C4-2B (cell line): ENCODE measurements at regions not wholly inside any gene's neighbourhood (a gene's known extent, or its start where the extent isn't known, plus 50 kb on each side); places are given as distances from the start of the nearest gene placed in this dataset.

ENCODE experiments used
- H3K27ac ChIP-seq: fragments of 450-650 bp; 2 replicates; pipeline ENCODE4 v1.5.1; 2017
- ZFX ChIP-seq: fragments of 450-650 bp; IDR thresholded peaks from 2 replicates; pipeline ENCODE4 v1.6.1; 2017
- TF ChIP-seq, protein P1 (sequence below): fragments of 450-650 bp; conservative IDR thresholded peaks from 2 replicates; pipeline ENCODE4 v1.5.1; 2017; ENCODE audit warnings: mild to moderate bottlenecking

DNA sequence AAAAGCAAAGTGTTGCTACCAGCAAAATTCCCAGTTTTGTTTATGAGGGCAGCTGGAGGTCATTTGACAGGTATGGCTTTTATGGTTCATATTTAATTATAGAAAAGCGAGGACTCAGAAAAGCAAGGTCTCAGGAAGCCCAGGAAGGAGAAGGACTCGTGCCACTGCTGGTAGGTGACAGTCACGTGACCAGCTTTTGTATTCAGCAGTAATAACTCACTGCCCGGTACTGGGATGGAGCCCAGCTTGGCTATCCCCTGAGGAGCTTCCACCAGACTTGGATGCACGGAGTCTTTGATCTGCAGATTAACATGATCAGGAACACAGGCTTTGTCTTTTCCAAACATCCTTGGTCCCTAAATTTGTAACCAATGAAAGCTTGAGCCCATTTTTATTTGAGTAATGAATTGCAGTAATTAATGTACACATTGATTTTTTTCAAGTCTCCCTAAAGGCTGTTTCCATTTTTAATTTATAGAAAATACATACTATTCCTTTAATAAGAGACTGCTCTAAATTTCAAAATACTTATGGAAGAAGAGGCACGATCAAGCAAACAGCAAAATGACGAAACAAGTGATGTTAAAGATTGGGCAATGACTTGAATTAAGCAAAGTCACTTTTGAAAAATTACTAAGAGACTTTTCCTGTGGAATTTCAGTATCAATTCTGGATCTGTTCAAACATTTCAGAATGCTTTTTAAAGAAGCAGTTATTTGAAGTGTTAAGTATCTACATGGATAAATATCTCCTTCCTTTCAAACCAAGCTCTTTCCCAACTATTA lies 251.7 kb upstream of the HNRNPA3 start:
- no peak for TF ChIP-seq ZFX
- TF ChIP-seq, protein P1, sequence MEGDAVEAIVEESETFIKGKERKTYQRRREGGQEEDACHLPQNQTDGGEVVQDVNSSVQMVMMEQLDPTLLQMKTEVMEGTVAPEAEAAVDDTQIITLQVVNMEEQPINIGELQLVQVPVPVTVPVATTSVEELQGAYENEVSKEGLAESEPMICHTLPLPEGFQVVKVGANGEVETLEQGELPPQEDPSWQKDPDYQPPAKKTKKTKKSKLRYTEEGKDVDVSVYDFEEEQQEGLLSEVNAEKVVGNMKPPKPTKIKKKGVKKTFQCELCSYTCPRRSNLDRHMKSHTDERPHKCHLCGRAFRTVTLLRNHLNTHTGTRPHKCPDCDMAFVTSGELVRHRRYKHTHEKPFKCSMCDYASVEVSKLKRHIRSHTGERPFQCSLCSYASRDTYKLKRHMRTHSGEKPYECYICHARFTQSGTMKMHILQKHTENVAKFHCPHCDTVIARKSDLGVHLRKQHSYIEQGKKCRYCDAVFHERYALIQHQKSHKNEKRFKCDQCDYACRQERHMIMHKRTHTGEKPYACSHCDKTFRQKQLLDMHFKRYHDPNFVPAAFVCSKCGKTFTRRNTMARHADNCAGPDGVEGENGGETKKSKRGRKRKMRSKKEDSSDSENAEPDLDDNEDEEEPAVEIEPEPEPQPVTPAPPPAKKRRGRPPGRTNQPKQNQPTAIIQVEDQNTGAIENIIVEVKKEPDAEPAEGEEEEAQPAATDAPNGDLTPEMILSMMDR: no peak
- H3K27ac ChIP-seq: no peak overlapping the region

DNA sequence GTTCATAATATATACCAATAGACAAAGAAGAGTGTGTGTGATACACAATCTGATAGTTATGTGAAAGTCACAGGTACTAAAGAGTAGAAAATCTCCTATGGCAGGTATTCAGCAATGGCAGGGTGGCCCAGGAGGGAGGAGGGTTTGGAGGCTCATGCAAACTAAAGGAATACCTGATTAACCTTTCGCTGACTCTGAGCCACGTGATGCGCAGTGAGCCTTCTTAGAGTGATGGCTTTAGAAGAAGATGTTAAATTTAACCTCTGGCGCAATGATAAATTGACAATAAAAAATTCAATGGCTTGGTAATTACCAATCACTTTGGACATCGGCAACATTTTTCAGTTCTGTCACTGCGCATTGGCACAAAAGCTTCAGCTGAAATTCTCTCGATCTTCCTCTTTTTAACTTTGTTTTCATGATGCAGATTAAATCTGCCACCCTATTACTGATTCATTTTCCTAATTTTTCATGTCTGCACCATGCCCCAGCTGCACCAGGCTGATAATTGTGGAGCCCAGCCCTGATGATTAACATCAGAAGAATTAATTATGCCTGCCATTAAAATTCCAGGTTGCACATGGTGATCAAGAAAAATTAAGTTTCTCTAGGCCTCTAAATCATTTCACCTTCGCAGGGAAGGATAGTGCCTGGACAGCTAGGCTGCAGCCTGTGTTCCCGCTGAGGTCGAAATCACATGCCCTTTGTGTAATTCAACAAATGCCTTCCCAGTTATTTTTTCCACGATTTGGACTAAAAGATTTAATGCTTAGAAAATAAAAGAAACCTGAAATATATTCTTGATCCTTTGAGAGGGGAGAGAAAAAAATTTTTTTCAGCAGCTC lies 250.6 kb upstream of the HNRNPA3 start:
- H3K27ac ChIP-seq: no peak overlapping the region
- no peak for TF ChIP-seq ZFX
- TF ChIP-seq, protein P1: no peak

DNA sequence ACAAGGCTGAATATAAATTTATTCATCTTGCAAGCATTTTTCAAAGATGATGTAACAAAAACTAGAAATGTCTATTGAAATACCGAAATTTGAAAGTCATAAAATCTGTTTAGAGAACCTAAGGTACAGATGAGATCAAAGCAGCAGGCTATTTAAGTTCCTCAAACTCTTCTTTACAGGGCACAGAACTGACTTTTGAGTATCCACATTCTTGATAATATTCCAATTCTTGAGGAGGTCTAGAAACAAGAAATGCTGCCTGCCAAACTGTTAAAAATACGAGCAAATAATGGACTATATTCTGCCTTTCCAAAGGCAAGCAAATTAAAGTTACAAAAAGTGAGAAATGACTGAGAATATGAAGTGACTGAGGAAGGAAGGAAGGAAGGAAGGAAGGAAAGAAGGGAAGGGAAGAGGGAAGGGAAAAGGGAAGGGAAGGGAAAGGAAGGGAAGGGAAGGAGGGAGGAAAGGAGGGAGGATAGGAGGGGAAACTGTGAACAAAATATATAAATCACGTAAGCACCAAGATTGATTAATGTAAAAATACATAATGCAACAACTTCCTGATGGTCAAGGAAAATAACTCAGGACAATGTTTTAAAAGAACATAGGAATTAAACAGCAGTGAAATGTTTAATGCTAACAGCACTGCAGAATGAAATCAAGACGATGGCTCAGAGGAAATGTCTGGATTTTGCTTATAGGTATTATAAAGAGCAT lies 248.9 kb upstream of the HNRNPA3 start:
- H3K27ac ChIP-seq: no peak overlapping the region
- no peak for TF ChIP-seq ZFX
- TF ChIP-seq, protein P1: no peak

DNA sequence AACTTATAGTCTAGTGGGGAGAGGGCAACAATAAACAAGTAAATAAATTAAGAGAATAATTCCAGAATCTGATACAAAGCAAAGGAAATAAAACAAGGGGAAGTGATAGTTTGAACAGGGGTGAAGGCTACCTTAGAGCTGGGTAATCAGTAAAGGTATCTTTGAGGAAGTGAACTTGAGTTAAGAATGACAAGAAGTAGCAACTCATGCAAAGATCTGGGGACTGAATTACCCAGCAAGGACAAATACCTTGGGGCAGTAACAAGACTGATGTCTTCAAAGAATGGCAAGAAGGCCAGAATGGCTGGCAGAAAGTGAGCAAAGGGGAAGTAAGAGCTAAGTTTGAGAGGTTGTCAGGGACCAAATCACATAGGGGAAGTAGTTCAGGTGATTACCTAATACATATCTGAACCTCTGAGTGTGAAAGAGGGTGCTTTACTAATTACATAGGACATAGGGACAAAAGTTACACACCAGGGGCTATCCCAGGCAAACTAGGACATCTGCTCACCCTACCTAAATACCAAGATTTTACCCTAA lies 244.6 kb upstream of the HNRNPA3 start:
- H3K27ac ChIP-seq: no peak overlapping the region
- TF ChIP-seq, protein P1: no peak
- TF ChIP-seq ZFX: no peak

DNA sequence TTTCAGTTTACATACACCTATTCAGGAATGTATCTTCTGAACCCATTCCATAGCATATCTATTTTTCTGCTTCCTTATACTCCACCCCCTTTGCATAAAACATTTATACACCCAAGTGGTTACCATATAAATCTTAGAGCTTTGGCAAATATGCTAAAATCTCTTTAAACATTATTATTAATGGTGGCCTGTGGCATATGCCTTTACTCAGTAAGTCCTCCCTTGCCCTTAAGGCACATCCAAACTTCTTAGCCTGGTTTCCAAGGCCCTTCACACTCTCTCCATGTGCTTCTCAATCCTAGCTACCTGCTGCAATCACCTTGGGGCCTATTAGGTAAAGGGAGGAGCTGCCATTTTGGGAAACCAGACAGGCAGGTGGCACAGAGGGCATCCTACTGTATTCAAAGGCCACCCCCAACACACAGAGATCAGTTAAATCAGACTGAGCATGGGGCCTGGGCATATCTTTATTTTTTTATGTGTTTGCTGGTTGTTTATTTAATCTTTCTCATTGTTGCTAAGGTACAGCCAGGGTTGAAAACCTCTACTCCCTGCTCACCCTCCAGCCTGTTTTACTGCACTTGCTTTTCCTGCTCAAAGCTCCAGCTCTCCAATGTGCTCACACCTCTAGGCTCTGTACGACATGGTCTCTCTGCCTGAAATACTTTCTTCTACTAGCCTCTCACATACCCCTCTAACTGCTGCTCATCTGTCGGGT lies 242.8 kb upstream of the HNRNPA3 start:
- TF ChIP-seq ZFX: no peak
- TF ChIP-seq, protein P1: no peak
- no peak overlapping the region for H3K27ac ChIP-seq

DNA sequence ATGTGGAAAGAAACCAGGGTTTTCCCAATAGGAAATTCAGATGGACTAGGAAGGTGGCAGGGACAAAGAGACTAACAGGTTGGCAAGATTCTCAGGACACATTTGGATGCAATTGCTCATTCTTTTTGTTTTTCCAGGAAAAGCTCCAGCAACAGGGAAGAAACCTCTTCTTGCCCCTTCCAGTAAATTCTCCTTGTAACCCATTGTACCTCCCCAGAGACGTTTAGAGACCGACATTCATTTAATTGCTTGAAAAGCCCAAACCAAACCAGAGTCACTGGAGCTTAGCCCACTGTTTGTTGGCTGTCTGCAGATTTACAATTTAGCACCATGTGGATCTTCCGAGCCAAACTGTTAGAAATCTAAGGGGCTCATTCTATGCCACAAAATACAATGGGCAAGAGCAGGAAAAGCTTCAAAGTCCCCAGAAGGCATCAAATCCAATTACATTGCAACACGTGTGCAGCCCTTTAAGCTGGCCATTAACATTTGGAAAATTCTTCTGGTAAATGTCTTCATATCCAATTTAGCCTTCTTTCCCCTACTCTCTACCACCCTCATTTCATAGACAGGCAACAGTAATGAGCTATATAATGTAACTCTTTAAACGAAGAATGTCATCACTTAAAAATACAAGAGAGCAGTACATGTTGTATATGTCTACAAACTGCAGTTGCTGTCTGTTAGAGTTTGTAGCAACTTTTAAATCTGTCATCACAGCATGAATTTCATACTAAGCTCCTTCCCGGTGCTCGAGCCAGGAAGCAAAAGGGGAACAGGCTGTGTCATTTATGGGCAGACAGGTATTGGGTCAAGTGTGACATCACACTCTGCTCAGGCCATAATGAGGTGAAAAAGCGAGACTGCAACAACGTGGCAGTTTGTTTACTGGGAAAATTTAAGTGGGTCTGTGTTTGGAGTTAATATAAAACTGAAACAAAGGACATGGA lies 235.6 kb upstream of the HNRNPA3 start:
- no peak overlapping the region for H3K27ac ChIP-seq
- TF ChIP-seq, protein P1: no peak
- TF ChIP-seq ZFX: no peak
